ENCODE measurements at regions not wholly inside any gene's neighbourhood (a gene's known extent, or its start where the extent isn't known, plus 50 kb on each side); places are given as distances from the start of the nearest gene placed in this dataset.
A peak's percentile ranks its signal among the peaks of the same experiment; 100 is the strongest.

DNA sequence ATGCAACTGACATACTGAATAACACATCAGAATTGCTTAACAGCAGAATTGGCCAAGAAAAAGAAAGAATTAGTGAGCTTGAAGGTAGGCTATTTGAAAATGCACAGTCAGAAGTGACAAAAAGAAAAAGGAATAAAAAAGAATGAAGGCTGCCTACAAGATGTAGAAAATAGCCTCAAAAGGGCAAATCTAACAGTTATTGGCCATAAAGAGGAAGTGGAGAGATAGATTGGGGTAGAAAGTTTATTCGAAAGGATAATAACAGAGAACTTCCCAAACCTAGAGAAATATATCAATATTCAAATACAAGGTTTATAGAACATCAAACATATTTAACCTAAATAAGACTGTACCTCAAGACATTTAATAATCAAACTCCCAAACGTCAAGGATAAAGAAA, 67.5 kb downstream of the ATP6V1G3 start:
- no peak for DNase-seq

DNA sequence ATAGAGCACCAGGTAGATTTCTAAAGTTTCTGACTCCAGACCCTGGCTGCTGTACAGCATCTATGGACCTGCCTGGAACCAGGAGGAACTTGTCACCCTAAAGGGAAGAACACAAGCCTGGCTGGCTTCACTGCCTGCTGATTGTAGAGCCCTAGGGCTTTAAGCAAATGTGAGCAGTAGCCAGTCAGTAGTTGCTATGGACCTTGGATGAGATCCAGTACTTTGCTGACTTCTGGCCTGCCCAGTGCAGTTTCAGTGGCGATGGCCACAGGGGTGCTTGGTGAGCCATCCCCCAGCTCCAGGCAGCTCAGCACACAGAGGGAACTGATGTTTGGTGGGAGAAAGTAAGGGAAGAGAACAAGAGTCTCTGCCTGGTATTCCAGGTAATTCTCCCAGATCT, 68.4 kb downstream of the ATP6V1G3 start:
- DNase-seq: no peak

DNA sequence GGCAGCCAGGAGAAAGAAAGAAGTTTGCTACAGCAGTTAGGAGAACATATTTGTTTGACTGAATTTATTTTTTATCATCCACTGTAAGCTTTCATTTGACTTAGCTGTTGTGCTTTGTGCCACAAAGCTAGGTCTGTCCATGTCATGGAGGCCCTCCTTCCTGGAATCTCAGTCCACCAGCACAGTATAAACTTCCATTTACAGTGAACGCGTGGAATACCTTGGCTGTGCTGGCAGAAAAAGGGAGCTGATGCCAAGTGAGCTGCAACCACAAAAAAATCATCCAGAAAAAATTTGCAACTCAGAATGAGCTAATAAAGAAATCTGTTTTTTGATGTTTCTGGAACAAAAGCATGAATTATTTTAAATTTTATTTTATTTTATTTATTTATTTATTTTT, 72.6 kb downstream of the ATP6V1G3 start:
- DNase-seq: no peak

DNA sequence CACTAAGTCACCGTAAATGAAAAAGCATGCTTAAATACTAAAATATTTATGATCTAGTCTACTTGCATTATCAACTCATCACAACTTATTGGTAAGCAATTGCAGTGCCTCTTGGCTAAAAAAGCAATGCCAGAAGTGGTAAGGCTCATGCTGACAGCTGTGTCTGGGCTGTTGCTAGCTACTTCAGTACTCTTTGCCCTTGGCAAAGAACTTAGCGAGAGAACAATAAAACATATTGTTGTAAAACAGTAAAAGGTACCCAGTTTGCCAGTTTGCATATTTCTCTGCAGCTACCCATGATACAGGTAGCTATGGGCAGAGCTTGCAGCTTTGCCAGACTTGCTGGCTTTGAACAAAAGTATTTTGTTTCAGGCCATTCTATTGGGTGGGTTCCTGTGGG, 73.1 kb downstream of the ATP6V1G3 start:
- DNase-seq: no peak

DNA sequence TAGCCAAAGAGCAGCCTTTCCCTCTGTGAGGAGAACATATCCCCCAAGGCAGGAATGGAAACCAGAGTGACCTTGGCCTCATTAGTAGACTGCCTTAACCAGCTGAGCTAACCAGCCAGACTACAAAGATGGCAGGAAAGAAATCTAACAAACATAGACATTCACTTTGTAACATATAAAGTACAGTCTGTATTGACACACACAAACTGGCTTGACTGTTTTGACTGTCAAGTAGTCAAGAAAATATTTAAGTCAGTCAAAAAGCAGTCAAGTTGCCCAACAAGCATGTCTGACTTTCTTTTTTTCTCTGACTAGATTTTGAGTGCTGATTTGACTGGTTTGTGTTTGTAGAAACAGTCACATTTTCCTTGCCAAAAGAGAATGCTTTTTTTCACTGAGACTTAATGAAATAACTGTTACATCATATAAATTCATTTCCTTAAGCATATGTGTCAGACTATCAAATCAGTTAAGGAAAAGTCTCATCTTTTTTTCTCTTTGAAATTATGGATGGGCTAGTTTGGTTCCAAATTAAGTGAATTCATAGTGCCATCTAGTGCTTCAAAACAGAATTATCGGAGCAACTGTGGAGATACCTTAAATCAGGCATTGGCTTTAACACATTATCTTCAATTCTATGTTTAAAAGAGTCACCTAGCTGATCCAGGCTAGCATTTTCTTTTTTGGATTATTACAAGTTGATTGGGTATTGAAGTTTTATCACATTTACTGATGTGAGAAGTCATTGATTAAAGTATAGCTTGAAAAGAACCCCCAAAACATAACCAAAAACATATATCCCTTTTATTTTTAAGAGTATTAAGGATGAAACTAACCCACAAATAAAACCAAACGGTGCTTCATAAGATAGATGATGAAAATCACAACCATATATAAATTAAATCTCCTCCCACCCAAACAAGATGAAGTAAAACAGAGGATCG, 75.0 kb downstream of the ATP6V1G3 start:
- DNase-seq: peak; percentile 75

DNA sequence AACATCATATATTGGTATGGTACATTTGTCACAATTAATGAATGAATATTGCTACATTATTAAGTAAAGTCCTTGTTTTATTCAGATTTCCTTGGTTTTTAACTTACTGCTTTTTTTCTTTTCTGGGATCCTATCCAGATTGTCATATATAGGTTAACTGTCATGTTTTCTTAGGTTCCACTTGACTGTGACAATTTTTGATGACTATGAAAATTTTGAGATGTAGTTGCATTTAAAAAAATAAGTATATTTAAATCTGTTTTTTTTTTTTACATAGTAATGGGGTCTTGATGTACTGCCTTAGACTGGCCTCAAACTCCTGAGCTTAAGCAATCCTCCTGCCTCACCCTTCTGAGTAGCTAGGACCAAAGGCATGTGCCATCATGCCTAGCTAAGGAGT, 76.8 kb downstream of the ATP6V1G3 start:
- no peak for DNase-seq

DNA sequence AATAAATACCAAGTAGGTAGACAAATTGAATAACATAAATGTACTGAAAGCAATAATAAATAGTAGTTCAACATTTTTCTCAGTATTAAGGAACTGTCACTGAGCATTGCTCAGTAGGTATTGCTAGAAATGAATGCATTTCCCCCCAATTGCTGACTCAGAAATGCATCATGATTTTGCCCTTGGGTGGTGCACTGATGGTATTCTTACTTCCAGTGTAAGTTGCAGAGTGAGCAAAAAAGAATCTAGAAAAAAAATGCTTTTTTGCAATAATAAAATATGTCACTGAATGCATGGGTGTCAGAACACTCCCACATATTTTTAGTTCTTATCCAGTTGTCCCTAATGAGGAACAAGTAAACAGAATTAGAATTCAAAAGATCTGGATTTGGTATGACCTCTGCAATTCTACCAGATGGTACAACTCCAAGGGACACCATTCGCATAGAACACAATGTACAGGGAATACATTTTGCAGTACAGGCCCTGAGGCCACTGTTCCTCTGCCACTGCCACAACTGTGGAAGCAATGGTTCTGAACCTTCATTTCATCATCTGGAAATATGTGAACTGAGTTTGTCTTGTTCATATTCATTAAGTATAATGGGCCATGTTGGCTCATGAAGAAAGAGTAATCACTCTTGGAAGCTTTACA, 78.0 kb downstream of the ATP6V1G3 start:
- DNase-seq: no peak

DNA sequence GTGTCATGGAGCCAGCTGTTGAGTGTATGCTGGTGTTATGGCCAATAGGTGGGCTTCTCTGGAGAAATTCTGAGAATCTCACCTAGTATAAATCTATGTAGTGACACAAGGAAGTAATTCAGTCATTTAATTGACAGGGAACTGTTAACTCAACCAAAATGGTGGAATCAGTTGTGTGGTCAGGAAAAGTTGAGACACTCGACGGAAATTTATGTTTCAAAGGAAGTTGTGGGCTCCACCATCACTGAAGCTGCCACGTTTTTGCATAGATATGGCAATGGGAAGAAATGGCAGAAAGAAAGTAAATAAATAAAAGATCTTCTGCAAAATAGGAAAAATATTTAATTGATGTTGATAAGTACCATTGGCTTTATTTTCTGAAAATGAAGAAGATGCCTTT, 84.5 kb downstream of the ATP6V1G3 start:
- no peak for DNase-seq

DNA sequence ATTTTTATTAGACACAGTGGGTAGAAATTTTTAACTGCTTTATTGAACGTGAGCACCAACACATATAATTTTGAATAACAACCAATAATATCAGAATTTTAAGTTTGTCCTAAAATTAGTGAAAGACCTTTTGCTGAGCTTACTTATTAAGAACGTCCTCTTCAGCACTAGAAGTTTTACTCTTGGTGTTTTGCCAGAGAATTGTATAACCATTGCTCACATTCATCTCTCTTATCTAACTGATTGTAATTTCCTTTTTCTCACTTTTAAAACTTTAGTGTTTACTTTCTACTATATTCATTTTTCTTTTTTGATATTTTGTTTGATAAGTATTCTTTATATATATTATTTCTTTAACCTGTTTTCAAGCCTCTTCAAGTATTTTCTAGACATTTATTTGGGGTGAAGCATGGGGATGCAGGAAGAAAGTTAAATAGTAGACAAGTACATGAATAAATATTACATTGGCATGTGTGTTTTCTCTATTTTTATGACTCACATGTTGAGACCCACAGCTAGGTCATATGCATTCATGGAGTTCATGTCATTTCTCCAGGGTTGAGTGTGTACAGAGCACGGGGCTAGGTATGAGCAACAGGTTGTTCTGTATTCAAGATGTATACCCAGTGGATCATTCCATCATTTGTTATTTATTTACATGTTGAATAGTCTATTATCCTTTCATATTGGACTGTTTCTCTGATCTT, 90.6 kb downstream of the ATP6V1G3 start:
- peak; percentile 35 for DNase-seq

DNA sequence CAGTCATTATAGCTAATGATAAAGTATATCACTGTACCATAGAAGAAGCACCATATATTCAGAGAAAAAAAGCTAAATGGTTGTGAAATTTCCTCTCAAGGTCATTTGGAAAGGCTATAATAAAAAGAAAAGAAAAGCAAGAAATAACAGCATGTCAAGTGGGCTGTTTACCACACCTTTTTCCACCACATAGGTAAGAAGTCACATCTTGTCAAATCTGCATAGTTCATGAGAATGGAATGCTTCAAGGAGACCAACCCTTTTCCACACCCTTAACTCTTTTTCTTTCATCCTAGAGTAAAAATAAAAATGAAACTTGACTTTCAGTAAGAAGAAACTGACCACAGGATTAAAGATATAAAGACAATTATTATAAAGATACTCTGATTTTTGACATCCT, 91.2 kb downstream of the ATP6V1G3 start:
- DNase-seq: no peak

DNA sequence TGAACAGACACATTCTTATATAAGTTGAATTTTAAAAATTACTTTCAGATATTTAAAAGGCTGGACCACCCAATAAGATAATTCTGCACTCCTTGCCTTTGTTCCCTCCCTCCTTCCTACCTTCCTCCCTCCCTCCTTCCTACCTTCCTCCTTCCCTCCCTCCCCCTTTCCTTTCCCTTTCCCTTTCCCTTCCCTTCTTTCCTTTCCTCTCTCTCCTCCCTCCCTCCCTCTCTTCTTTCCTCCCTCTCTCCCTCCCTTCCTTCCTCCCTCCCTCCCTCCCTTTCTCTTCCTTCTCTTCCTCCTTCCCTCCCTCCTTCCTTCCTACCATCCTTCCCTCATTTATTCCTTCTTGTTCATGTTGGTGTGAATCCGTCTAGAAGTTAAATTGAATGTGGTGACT, 93.0 kb downstream of the ATP6V1G3 start:
- DNase-seq: no peak

DNA sequence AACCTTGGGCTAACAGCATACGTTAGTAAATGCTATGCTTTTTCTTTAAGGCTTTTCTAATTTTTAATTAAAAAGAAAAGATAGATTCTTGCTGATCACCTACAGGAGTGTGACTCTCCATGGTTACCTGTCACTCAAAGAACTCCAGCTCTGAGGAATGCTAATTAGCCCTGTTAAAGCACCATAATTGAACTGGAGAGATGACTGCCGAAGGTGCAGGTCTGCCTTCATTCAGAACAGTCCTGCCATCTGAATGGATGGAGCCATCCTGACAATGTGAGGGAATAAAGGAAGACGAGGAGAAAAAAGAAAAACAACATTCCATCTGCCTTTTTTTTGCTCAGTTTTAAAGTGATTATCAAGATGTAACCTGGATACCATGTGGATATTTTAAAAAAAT, 94.6 kb downstream of the ATP6V1G3 start:
- DNase-seq: no peak

DNA sequence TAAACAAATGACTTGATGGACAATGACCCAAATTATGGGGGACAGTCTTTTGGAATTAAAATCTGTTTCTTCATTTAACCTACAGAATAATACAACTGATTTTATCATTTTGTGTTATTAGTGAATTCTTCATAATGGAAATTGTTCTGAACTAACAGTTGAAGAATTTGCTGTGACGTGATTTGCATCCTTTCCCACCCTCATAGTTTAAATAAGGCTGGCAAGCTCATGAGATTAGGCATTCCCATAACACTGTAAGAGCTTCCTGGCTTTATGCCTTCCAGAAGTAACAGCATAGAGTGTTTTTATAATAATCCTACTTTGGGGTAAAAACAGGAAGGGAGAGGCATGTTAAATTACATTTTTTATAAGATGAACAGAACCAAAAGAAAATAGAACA, 95.7 kb downstream of the ATP6V1G3 start:
- DNase-seq: no peak

DNA sequence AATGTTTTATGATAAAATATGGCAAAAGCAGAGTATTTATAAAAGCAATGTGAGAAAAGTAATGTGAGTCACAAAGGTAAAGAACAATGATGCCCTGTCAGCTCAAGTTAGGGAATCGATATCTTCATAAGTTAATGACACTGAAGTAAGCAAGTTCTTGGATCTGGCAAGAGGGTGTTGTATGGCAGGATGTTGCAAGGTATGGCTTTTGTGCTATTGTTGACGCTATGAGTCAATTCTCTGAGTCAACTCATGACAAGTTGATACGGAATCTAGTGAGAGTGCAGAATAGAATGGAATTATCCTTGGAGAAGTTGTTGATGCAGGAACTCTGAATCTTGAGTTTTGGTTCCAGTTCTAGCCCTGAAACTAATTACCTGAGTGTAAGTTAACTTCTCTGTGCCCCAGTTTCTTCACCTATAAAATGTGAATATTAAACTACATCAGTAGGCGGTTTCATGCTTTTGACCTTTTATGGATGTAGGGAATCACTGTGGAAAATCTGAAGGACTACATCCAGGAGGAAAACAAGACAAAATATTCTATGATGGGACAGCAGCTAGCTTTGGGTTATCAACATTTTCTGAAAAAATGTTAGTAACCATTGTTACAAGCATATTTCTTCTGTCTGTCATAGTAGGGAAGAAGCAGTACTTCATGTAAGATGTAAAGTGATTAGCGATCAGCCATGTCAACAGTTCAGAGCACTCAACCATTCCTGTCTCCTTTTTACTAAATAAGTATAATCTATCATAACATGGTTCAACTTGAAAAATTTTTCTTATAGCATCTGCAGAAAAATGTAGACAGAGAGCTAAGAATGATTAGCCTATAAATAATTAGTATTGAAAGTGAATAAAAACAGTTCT, 96.9 kb downstream of the ATP6V1G3 start:
- DNase-seq: no peak

DNA sequence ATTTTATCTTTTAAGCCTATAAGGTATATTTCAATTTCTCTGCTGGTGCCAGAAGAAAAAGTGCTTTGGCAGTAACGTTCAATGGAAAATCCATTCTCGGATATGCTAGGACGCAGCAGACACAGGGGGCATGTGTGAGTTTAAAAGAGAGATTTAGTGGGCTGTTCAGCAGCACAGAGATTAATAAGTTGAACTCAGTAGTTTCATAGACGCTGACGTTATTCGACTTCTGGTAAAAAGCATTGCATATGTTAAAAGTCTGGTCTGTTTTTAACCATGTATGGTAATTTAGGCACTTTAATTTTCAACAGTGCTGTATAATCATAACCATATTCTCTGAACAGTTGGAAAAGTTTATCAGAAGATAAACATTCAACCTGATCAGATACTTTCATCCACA, 99.6 kb downstream of the ATP6V1G3 start:
- no peak for DNase-seq

DNA sequence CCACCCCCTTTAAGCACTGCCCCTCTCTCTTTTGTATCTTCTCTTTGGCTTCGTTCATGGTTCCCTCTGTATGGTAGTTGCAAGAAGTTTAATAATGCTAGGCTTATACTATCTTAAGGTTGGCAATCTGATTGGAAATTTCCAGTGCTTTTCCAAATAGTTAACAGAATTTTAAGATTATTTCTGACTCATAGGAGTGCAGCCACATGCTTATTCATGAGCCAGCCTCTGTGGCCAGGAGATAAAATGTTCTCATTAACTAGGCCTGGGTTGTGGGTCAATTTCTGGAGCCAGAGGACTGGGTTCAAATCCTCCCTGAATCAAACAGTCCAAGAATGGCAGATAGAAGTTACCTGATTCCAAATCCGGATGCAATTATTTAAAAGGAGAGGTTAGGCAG, 103.1 kb downstream of the ATP6V1G3 start:
- no peak for DNase-seq

DNA sequence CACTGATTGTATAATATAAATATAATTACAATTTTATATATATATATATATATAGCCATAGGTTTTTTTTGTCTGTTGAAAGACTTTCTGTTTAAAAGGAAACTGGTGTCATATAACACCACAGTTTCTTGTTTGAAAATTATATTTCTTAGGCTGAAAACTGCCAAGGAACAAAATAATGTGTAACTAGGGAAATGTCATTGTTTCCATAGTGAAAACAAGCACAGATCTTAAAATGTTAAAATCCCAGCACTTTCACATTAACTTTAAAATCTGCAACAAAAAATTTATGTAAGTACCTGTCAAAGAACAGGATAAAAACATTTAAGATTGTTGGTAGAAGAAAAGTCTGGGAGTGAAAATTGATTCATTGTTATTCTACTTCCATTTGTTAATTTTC, 104.2 kb downstream of the ATP6V1G3 start:
- no peak for DNase-seq

DNA sequence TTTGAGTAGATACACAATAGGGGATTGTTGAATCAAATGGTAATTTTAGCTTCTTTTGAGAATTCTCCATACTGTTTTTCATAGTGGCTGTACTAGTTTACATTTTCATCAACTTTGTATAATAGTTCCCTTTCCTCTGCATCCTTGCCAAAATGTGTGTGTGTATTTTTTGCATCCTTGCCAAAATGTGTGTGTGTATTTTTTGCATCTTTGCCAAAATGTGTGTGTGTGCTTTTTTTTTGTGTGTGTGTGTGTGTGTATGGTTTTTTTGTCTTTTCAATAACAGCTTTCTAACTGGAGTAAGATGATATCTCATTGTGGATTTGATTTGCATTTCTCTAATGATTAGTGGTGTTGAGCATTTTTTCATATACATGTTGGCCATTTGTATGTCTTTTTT, 105.4 kb downstream of the ATP6V1G3 start:
- no peak for DNase-seq

DNA sequence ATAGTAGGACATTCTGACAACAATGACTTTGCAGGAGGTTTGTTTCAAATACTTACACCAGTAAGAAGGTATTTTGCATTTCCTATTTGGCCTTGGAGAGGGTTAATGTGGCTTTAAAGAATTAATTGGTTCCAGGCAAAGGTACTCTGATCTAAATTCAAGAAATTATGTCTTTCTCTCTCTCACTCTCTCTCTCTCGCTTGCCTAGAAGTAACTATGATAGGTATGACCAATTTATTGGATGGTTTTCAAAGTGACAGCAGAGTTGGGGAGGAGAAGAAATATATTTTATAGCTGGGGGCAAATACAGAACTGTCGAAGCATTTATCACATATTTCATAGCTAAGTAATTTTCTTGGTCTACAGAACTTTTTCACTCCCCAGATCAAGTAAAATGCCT, 116.0 kb downstream of the ATP6V1G3 start:
- DNase-seq: no peak

DNA sequence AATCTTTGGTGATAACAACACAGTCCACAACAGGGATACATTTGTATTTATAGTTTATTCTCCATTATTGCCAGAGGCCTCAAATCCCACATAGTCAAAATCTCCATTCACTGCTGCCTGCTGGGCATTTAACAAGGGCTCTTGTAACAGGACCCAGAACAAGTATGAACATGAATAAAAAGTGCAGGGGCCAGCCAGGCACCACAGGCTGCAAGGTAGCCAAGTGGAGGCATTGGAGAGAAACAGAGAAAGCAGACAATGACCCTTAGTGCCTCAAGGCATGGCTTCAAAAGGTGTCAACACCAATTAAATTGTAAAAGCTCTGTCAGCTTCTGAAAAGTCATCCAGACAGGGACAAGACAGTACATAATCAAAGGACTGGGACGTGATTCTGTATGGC, 116.8 kb downstream of the ATP6V1G3 start:
- no peak for DNase-seq

DNA sequence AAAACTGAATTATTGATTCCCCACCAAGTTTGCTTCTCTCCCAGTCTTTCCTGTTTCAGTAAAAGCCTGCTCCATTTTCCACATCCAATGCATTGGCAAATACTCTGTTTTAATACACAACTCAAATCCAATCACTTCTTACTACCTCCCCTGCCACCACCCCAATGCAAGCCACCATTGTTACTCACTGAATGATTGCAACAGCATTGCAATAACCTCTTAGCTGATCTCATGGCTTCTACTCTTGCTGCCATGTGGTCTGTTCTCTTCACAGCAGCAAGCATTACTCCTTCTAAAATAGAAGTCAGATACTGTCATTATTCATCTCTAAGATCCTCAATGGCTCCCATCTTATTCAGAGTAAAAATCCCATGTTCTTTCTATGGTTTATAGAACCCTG, 123.4 kb downstream of the ATP6V1G3 start:
- no peak for DNase-seq

DNA sequence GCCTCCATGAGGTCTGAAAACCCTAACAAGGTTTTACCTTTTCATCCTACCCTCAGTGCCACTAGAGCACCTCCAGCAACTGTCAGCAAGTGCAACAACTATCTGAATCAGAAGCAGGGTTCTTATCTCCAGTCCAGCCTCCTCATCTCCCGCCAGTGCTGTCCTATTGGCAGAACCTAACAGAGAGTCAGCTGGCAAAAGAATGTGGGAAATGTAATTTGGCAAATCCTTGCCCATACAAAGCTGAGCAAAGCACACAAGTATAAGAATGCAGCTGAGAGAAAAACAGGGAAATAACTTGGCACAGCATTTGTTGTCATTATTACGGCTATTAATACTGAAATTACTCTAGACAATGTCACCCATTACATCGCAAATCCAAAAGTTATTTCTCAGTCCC, 124.2 kb downstream of the ATP6V1G3 start:
- DNase-seq: no peak

DNA sequence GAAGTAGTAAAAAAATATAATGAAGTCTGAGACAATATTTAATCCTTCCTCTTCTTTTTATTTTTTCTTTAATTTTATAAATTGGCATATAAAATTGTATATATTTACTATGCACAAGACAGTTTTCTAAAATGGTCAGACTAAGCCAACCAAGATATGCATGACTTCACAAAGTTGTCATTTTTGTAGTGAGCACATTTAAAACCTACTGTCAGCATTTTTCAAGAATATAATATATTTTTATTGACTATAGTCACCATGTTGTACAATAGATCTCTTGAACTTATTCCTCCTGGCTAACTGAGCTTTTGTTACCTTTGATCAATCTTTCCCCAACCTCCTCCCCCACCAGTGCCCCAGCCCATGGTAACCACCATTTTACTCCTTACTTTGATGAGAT, 129.2 kb downstream of the ATP6V1G3 start:
- no peak for DNase-seq

All from hematopoietic multipotent progenitor cell treated with erythropoietin and hydrocortisone succinate and interleukin-3 and kit ligand, for 6 days (in vitro differentiated cells).